GM12892 (cell line): ENCODE measurements at regions not wholly inside any gene's neighbourhood (a gene's known extent, or its start where the extent isn't known, plus 50 kb on each side); places are given as distances from the start of the nearest gene placed in this dataset.

Source experiments
- DNase-seq: peaks from one replicate; pipeline ENCODE4 v3.0.0; 2011; ENCODE audit not compliant: insufficient read length
- FAIRE-seq: peaks from 2 replicates; lab custom pipeline; 2011; peaks lifted over from hg19 to GRCh38; lab: Jason Lieb, UNC
- POLR2A ChIP-seq: IDR thresholded peaks from 2 replicates; pipeline ENCODE4 v1.6.1; 2011; ENCODE audit warnings: low read depth, low read length, control low read depth
- POLR2AphosphoS5 ChIP-seq: IDR thresholded peaks from 2 replicates; pipeline ENCODE4 v1.6.1; 2011; ENCODE audit warnings: low read depth, low read length, control low read depth
- TAF1 ChIP-seq: IDR thresholded peaks from 2 replicates; pipeline ENCODE4 v1.6.1; 2011; ENCODE audit warnings: low read depth, mild to moderate bottlenecking, control low read depth, low read length, borderline replicate concordance

- no peak for FAIRE-seq
- TF ChIP-seq POLR2AphosphoS5 (no peak), TAF1 (no peak), POLR2A (no peak)
- no peak for DNase-seq
These were observed 92.4 kb upstream of the TCERG1L start for GRCh38 chr10:131403936-131404335.

GRCh38 chr10:131404886-131405285, 93.4 kb upstream of the TCERG1L start:
- FAIRE-seq (no peak), DNase-seq (no peak)
- TF ChIP-seq TAF1 (no peak), POLR2AphosphoS5 (no peak), POLR2A (no peak)

GRCh38 chr10:131406676-131407392, 95.3 kb upstream of the TCERG1L start:
- TF ChIP-seq TAF1 (no peak), POLR2A (no peak), POLR2AphosphoS5 (no peak)
- no peak for FAIRE-seq
- DNase-seq = no peak

- FAIRE-seq = no peak
- no peak for TF ChIP-seq POLR2AphosphoS5
- no peak for TF ChIP-seq POLR2A
- DNase-seq = no peak
These were observed 107.2 kb upstream of the TCERG1L start for GRCh38 chr10:131418681-131419080.

GRCh38 chr10:131419797-131420196, 108.3 kb upstream of the TCERG1L start:
- DNase-seq = no peak
- no peak for TF ChIP-seq POLR2A
- no peak for TF ChIP-seq TAF1
- TF ChIP-seq POLR2AphosphoS5 = no peak

GRCh38 chr10:131420867-131421266, 109.3 kb upstream of the TCERG1L start:
- TF ChIP-seq POLR2A (no peak), TAF1 (no peak), POLR2AphosphoS5 (no peak)
- FAIRE-seq (no peak), DNase-seq (no peak)

More at GRCh38 chr10:131419797-131420196, 108.3 kb upstream of the TCERG1L start:
- FAIRE-seq = no peak

- no peak for TF ChIP-seq TAF1
- no peak for TF ChIP-seq POLR2A
- TF ChIP-seq POLR2AphosphoS5 = no peak
- no peak for FAIRE-seq
- no peak for DNase-seq
These were observed 109.9 kb upstream of the TCERG1L start for GRCh38 chr10:131421381-131421780.

GRCh38 chr10:131422731-131423130, 111.2 kb upstream of the TCERG1L start:
- FAIRE-seq (no peak), DNase-seq (no peak)
- TF ChIP-seq POLR2A (no peak), TAF1 (no peak), POLR2AphosphoS5 (no peak)

GRCh38 chr10:131424053-131424452, 112.5 kb upstream of the TCERG1L start:
- no peak for DNase-seq
- no peak for FAIRE-seq
- TF ChIP-seq POLR2AphosphoS5 (no peak), POLR2A (no peak), TAF1 (no peak)

GRCh38 chr10:131424836-131425491, 113.4 kb upstream of the TCERG1L start:
- no peak for FAIRE-seq
- DNase-seq = no peak
- TF ChIP-seq TAF1 (no peak), POLR2AphosphoS5 (no peak), POLR2A (no peak)

GRCh38 chr10:131425752-131426533, 114.4 kb upstream of the TCERG1L start:
- DNase-seq (no peak), FAIRE-seq (no peak)
- TF ChIP-seq POLR2A (no peak), TAF1 (no peak), POLR2AphosphoS5 (no peak)

- DNase-seq (no peak), FAIRE-seq (no peak)
- TF ChIP-seq POLR2AphosphoS5 = no peak
- no peak for TF ChIP-seq POLR2A
- no peak for TF ChIP-seq TAF1
These were observed 115.0 kb upstream of the TCERG1L start for GRCh38 chr10:131426534-131426898.
